SK-N-SH (cell line): ENCODE measurements at regions not wholly inside any gene's neighbourhood (a gene's known extent, or its start where the extent isn't known, plus 50 kb on each side); places are given as distances from the start of the nearest gene placed in this dataset.

Source experiments
- CTCF ChIA-PET: fragments of 300-600, 350-600 bp; formaldehyde crosslinking; extraction: SDS; loops from one replicate; lab custom pipeline; 2021; lab: Yijun Ruan, JAX
- POLR2A ChIA-PET: fragments of 350-600 bp; sonication (Branson Sonifier 250); formaldehyde crosslinking; extraction: SDS; loops from one replicate; lab custom pipeline; 2020; ENCODE audit warnings: antibody characterized with exemption, inconsistent platforms; lab: Yijun Ruan, JAX
- DNase-seq: peaks from one replicate; pipeline ENCODE4 v3.0.0; 2012
- H2AFZ ChIP-seq: fragments of 200-600 bp; sonication (generic); 2 replicates; pipeline ENCODE4 v1.8.1; 2016; ENCODE audit warnings: antibody characterized with exemption, mild to moderate bottlenecking, low read depth
- H3F3A ChIP-seq: fragments of 200-600 bp; sonication (generic); replicated peaks from 2 replicates; pipeline ENCODE3; 2016; ENCODE audit warnings: antibody characterized with exemption, mild to moderate bottlenecking; ENCODE audit not compliant: insufficient read depth
- H3K27ac ChIP-seq, 2 experiments: fragments of 200-500 bp in 1 of 2; fragments of 200-600 bp in 1 of 2; sonication (Bioruptor generic) in 1 of 2; sonication (generic), shearing (Covaris generic) in 1 of 2; 2 replicates each; pipeline versions ENCODE4 v1.5.1 to v1.6.1; 2014 to 2016; ENCODE audit warnings: low read depth in 2 of 2, inconsistent platforms in 1 of 2, low read length in 1 of 2, mild to moderate bottlenecking in 1 of 2, mixed read lengths in 1 of 2
- H3K27me3 ChIP-seq: fragments of 200-600 bp; sonication (generic), shearing (Covaris generic); 2 replicates; pipeline ENCODE4 v1.6.1; 2016; ENCODE audit warnings: mixed run types; ENCODE audit not compliant: insufficient read depth
- H3K36me3 ChIP-seq, 2 experiments: fragments of 200-500 bp in 1 of 2; fragments of 200-600 bp in 1 of 2; sonication (Bioruptor generic) in 1 of 2; sonication (generic) in 1 of 2; replicated peaks in 1 of 2; 2 replicates each; pipeline versions ENCODE3 to v1.5.1; 2014 to 2016; ENCODE audit warnings: low read length in 1 of 2, mild to moderate bottlenecking in 1 of 2; ENCODE audit not compliant: insufficient read depth in 2 of 2, control insufficient read depth in 1 of 2
- H3K4me1 ChIP-seq, 2 experiments: fragments of 200-500 bp in 1 of 2; fragments of 200-600 bp in 1 of 2; sonication (Bioruptor generic) in 1 of 2; sonication (generic), shearing (Covaris generic) in 1 of 2; 2 replicates each; pipeline versions ENCODE4 v1.5.1 to v1.6.1; 2014 to 2016; ENCODE audit warnings: low read depth in 1 of 2, low read length in 1 of 2, mixed run types in 1 of 2; ENCODE audit not compliant: insufficient read depth in 2 of 2, control insufficient read depth in 1 of 2
- H3K4me2 ChIP-seq: fragments of 200-600 bp; sonication (generic), shearing (Covaris generic); 2 replicates; pipeline ENCODE4 v1.6.1; 2017; ENCODE audit warnings: mixed run types
- H3K4me3 ChIP-seq, 2 experiments: fragments of 200-500 bp in 1 of 2; fragments of 200-600 bp in 1 of 2; sonication (Bioruptor generic) in 1 of 2; sonication (generic), shearing (Covaris generic) in 1 of 2; 2 replicates each; pipeline versions ENCODE4 v1.5.1 to v1.8.1; 2014 to 2016; ENCODE audit warnings: low read depth in 2 of 2, inconsistent platforms in 1 of 2, low read length in 1 of 2, mild to moderate bottlenecking in 1 of 2, mixed read lengths in 1 of 2, moderate library complexity in 1 of 2
- H3K79me2 ChIP-seq: fragments of 200-600 bp; sonication (generic); 2 replicates; pipeline ENCODE4 v1.8.1; 2017; ENCODE audit warnings: mild to moderate bottlenecking; ENCODE audit not compliant: insufficient read depth
- H3K9ac ChIP-seq: fragments of 200-600 bp; sonication (generic); 2 replicates; pipeline ENCODE4 v1.6.1; 2017; ENCODE audit warnings: mixed run types
- H3K9me2 ChIP-seq: fragments of 200-600 bp; sonication (generic); 2 replicates; pipeline ENCODE4 v1.6.1; 2017; ENCODE audit warnings: mixed run types
- H3K9me3 ChIP-seq: fragments of 200-600 bp; sonication (generic); 2 replicates; pipeline ENCODE4 v1.6.1; 2017; ENCODE audit warnings: mixed run types, mild to moderate bottlenecking, moderate library complexity
- H4K20me1 ChIP-seq: fragments of 200-600 bp; sonication (generic); 2 replicates; pipeline ENCODE4 v1.6.1; 2017; ENCODE audit warnings: mild to moderate bottlenecking, mixed run types; ENCODE audit not compliant: insufficient read depth
- CHD2 ChIP-seq: fragments of 150-350 bp; IDR thresholded peaks from 2 replicates; pipeline ENCODE4 v1.6.1; 2018; ENCODE audit warnings: low read length; ENCODE audit not compliant: partially characterized antibody
- CTCF ChIP-seq: fragments of 200-600 bp; sonication (generic); IDR thresholded peaks from 2 replicates; pipeline ENCODE4 v1.6.1; 2017; ENCODE audit warnings: antibody characterized with exemption, mild to moderate bottlenecking, moderate library complexity
- FOSL2 ChIP-seq: IDR thresholded peaks from 2 replicates; pipeline ENCODE4 v1.4.0; 2012; ENCODE audit warnings: low read depth, mild to moderate bottlenecking, moderate library complexity, borderline replicate concordance
- FOXJ3 ChIP-seq: sonication (generic); formaldehyde crosslinking; IDR thresholded peaks from 2 replicates; pipeline ENCODE4 v1.5.1; 2020; ENCODE audit warnings: mild to moderate bottlenecking, missing genetic modification reagents
- MAX ChIP-seq: IDR thresholded peaks from 2 replicates; pipeline ENCODE4 v1.4.0; 2012; ENCODE audit warnings: low read depth
- MXI1 ChIP-seq: IDR thresholded peaks from 2 replicates; pipeline ENCODE4 v1.6.1; 2012; ENCODE audit warnings: mild to moderate bottlenecking, low read depth, low read length, improper control_type of control experiment
- POLR2AphosphoS5 ChIP-seq: IDR thresholded peaks from 2 replicates; pipeline ENCODE4 v1.6.1; 2012; ENCODE audit warnings: low read depth, low read length
- RCOR1 ChIP-seq: fragments of 150-350 bp; IDR thresholded peaks from 2 replicates; pipeline ENCODE4 v1.6.1; 2017; ENCODE audit warnings: antibody characterized with exemption, low read length
- REST ChIP-seq: IDR thresholded peaks from 2 replicates; pipeline ENCODE4 v1.6.1; 2012; ENCODE audit warnings: mild to moderate bottlenecking, low read depth, low read length, moderate library complexity
- SMC3 ChIP-seq: IDR thresholded peaks from 2 replicates; pipeline ENCODE4 v1.6.1; 2012; ENCODE audit warnings: low read depth, low read length, improper control_type of control experiment
- TEAD4 ChIP-seq: IDR thresholded peaks from 2 replicates; pipeline ENCODE4 v1.4.0; 2012; ENCODE audit warnings: mild to moderate bottlenecking, borderline replicate concordance; ENCODE audit not compliant: insufficient read depth
- YY1 ChIP-seq: IDR thresholded peaks from 2 replicates; pipeline ENCODE4 v1.4.0; 2012; ENCODE audit warnings: low read depth, mild to moderate bottlenecking
- ZBTB33 ChIP-seq: IDR thresholded peaks from 2 replicates; pipeline ENCODE4 v1.4.0; 2012; ENCODE audit warnings: low read depth, borderline replicate concordance
- WGBS: methylation state at CpG from one replicate; pipeline ENCODE4 v1.1.6; 2017; ENCODE audit warnings: low lambda C conversion rate; 5-methylcytosine and 5-hydroxymethylcytosine counted together

GRCh38 chr12:69102856-69103255, 136.5 kb upstream of the CPSF6 start:
- Histone ChIP-seq H3K27me3 (no peaks in the 10 kb centered on the region), H2AFZ (no peak overlapping the region), H3K36me3 (no peaks in the 10 kb centered on the region), H3K4me3 (no peak overlapping the region), H3F3A (peaks cover 13% of the 10 kb centered on the region), H4K20me1 (no peaks in the 10 kb centered on the region)
- CTCF ChIA-PET = interaction anchor here (0.6 kb wide), 1 partner anchor 240 kb away, joined by 3 read pairs; no protein-coding TSS in a partner anchor
- TF ChIP-seq ZBTB33 = no peak
- TF ChIP-seq REST = no peak
- no peak for TF ChIP-seq SMC3
- no peak for TF ChIP-seq YY1
- no peak for TF ChIP-seq TEAD4
- no peak for TF ChIP-seq CTCF
- no peak for TF ChIP-seq POLR2AphosphoS5
- no peak for TF ChIP-seq CHD2
- no peak for TF ChIP-seq MAX
- no peak for TF ChIP-seq FOSL2
- TF ChIP-seq RCOR1 = no peak
- no peak for TF ChIP-seq MXI1
- TF ChIP-seq FOXJ3 = no peak
- TF ChIP-seq, all 33 proteins: peak for 0
- Histone ChIP-seq H3K9ac (no peak overlapping the region), H3K9me3 (no peaks in the 10 kb centered on the region), H3K4me2 (no peak overlapping the region), H3K27ac (no peak overlapping the region), H3K79me2 (no peaks in the 10 kb centered on the region), H3K9me2 (no peaks in the 10 kb centered on the region), H3K4me1 (peaks cover 0 to 11% of the 10 kb centered on the region in 2 experiments; a peak in 2 of 4 replicates)
- DNase-seq = no peak
- WGBS = 55% methylated on average over 3 of the region's 3 CpGs
- POLR2A ChIA-PET = no interaction called here
